Stimulated activated CD8-positive, alpha-beta memory T cell treated with anti-CD3 and anti-CD28 coated beads, Interleukin-4, amount 100 ng/mL, for 1 hour (primary cell): ENCODE measurements at regions not wholly inside any gene's neighbourhood (a gene's known extent, or its start where the extent isn't known, plus 50 kb on each side); places are given as distances from the start of the nearest gene placed in this dataset.

Experiments
- DNase-seq, 2 donors: peaks; one replicate each; pipeline ENCODE4 v3.0.0-alpha.2; 2020; ENCODE audit warnings: low read depth in 2 of 2, low spot score in 1 of 2

DNA sequence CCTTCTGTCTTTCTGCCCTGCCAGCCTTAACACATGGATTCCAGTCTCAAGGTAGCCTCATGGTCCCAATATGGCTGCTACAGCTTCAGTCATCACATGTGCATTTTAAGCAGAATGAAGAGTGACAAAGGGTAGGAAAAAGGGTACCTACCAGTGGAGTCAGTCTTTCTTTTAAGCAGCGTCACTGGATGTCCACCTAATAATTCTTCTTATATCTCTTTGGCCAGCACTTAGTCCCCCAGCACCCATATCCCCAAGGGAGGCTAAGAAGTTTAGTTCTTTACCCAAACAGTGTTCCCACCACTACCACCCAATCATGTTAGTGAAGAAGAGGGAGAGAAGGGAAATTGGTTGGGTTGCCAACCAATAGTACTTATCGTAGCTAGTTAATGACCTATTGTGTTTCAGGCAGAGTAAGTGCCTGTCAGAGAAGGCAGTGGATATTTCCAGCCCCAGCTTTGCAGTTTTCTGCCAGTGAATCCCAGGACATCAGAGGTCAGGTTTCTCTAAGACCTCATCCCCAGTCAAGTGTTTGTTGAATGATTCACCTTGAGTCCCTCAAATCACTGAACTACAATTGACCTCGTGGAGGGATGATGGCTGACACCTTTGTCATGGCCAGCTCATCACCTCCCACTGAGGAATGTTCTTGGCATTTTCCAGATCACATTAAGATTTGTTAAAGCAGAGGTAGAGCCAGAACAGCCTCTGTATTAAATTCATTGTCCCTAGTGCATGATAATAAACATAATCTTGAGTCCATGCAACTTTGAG, 250.9 kb upstream of the CRY1 start:
- DNase-seq: no peak

DNA sequence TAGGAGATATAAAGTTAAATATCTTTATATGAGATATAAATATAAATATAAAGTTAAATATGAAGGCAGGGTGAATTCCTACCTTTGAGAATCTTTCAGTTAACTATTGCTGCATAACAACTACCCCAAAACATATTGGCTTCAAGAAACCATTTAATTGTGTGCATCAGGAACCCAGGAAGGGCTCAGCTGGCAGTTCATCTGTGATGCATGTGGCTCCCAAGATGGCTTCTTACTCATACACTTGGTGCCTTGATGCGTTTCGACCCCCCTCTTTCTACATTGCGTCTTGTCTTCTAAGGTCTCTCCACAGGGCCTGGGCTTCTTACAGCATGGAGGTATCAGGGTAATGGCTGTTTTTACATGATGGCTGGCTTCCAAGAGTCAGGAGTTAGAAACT, 253.9 kb upstream of the CRY1 start:
- no peak for DNase-seq

DNA sequence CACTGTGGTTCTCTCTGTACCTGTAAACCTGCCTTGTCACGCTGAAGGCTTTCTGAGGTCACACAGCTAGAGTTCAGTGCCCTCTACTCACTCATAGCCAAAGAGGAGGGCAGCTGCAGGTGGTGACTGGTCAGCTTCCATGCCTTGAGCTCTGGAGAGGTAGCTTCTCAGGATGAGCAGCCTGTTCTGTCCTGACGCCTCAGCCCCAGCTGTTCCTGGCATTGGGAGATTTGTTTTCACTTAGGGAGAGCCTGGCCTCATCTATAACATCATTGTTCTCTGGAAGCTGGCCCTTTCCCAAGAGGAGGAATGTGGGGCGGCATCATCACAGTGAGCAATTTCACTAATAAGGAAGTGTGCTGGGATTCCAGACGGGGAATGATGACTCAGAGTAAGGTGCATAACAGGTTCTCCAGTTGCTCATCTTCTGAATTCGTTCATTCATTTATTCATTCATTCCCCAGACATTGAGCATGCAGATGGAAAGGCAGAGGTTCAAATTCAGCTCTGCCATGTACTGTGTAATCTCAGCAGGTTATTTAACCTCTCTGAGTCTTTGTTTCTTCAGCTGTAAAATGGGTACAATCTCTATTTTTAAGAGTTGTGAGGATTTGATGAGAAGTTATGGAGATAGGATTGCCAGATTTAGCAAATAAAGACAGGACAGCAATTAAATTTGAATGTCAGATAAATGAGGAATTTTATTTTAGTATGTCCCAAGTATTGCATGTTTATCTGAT, 255.8 kb upstream of the CRY1 start:
- DNase-seq: no peak

DNA sequence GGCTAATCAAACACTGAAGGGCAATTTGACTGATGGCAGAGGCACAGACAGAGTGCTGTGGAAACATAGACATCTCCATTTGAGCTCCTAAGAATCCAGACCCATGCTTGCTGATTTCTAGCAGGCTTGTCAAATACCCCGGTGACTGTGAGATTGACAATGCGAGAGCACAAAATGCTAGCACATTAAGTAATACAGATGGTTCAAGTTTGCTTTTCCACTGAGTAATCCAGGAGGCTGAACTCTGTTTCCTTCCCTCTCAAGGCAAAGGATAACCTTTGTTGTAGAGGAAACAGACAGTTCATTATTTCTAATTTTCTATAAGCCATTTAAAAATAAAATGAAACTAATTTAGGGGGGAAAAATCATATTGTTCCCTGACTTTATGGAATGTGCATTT, 256.5 kb upstream of the CRY1 start:
- DNase-seq: no peak

DNA sequence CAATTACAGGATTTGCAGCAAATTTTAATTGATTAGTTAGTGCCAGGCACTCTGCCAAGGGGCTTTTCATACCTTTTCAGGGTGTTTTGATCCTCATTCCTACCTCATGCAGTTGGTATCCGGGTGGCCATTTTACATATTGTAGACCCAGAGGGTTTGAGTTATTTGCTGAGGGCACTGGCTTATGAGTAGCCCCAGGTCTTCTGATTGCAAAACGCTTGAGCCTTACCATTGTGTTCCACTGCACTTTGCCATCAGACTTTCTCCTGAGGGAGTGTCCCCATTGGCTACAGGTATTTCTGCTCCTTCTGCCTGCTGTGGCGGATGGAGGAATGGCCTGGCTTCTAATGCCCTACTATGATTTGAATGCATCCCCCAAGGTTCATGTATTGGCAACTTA, 257.8 kb upstream of the CRY1 start:
- DNase-seq: no peak

DNA sequence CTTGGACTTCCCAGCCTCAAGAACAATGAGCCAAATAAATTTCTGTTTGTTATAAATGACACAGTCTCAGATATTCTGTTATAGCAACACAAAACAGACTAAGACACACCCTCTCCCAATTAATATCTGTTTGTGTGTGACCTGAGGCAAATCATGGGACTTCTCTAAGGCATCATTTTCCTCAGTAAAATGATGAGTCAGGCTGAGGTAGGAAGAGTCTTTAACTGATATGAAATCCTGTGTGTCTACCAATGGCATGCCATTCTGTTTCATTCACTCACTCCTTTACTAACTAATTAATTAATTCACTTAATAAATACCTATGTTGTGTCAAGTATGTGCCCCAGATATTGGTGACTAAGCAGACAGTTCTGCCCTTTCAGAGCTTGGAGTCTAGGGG, 258.4 kb upstream of the CRY1 start:
- no peak for DNase-seq

DNA sequence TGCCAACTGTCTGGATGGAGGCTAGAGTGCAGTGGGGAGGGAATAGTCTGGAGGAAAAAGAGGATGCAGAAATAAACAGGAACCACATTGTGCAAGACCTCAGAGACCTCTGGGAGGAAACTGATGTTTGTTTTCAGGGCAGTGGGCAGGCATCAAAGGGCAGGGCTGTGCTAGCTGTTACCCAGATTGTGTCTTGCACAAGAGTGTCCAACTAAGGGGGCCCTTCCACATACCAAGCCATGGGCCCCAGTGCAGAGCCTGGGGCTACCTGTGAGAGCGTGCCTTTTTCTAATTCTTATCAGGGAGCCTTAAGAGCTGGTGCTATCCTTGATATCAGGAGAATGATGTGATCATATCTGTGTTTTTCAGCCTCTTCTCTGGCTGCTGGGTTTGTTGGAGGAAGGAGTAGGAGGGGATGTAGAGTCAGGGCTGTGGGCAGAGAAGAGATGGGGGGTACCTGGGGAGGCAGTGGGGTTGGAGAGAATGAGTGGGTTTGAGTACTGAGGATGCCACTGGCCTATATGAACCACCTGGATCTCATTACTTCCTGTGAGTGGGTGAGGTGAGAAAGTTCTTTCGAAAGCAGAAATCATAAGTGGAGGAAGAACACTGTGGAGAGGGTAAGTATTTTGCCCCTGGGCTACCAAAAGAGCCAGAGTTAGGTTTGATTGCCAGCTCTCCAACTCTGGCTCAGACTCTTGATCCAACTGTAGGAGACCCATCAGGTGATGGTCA, 259.2 kb upstream of the CRY1 start:
- DNase-seq: no peak

DNA sequence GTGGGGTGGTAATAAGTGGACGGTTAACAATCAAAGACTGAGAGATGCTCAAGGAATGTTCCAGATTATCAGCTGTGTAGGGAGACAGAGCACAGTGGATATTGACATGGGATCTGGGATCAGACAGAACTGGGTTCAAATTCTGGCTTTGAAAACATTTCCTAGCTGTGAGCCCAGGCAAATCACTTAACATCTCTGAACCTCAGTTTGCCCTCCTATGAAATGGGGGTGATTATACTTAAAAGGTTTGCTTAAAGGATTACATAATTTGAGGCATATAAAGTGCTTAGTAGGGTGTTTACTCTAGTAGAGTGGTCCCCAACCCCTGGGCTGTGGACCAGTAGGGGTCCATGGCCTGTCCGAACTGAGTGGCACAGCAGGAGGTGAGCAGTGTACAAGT, 260.0 kb upstream of the CRY1 start:
- DNase-seq: no peak

DNA sequence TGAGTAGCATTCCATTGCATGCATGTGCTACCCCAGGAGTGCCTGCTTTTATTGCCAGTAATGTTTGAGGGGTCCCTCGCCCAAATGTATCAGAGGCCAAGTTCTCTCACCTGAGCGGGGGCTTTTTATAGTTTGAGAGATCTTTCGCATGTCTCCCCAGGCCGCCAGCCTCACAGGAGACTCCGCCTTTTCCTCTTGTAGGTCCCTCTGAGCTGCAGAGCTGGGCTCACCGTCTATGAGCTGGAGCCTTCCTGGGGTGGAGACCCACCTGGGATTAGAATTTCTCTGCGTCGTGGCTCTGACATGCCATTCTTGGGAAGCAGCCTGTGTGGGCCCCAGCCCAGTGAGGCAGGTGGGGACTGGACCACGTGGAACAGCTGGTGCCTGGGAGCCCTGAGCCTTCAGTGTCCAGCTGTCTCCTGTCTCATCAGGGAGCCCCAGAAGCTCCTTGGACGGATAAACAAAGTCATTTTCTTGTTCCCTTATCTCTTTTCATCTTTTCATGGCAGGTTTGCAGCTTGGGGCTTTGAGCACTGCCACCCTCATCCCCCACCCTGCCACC, 261.7 kb upstream of the CRY1 start:
- DNase-seq: no peak

DNA sequence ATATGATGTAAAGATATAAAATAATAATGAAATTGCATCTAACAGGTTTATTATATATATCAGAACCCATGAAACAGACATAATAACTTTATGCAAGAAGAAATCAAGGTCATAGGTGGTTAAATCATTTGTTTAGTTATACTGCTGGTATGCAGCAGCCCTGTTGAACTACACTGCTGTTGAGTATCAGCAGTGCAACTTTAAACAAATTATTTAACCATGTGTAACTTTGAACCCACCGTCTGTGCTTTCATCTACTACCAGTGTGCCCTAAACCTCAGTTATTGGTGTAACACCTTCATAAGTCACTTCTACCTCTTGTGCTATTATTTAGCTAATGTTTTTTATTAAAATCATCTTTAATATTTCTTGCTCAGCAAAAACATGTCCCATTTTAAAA, 262.3 kb upstream of the CRY1 start:
- DNase-seq: no peak

DNA sequence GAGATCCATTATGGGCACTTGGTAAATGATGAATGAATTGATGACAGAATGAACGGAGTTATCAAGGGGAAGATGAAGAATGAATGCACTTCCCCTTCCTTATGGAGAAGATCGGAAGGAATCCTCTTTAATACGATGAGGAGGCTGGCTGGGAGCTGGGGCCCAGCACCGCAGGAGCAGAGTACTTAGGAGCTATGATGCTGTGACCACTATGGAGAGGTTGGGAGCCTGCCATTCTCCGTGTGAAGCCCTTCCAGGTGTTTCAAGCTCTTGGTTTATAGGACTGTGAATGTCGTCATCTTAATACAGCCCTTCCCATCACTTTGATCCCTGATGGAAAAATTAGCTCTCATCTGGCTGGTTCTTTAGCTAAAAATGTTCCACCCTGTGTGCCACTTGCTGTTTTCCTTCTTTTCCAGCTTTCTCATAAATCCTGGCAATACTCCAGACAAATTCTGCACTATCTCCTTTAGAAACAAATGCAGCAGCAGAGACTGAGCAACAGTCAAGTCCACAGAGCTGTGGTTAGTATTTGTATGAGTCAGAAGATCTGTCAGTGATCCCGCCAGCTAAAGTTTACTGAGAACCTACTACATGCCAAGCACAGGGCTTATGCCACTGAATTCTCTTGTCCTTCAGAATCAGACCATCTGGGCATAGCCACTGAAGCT, 263.1 kb upstream of the CRY1 start:
- no peak for DNase-seq

DNA sequence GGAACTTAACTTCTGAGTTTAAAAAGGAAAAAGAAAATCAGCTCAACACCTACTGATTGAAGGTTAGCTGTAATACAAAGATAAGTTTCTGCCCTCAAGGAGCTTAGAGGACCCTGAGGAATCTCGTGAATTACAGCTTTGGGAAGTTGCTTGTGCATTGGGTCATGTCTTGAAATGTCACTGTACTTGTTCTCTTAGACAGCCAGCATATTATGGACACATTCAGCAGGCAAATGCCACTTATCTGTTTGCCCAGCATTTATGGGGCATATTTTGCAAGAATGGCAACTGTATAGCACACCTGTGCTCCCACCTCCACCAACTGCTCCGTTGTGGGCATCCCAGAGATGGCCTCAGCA, 263.6 kb upstream of the CRY1 start:
- DNase-seq: no peak

DNA sequence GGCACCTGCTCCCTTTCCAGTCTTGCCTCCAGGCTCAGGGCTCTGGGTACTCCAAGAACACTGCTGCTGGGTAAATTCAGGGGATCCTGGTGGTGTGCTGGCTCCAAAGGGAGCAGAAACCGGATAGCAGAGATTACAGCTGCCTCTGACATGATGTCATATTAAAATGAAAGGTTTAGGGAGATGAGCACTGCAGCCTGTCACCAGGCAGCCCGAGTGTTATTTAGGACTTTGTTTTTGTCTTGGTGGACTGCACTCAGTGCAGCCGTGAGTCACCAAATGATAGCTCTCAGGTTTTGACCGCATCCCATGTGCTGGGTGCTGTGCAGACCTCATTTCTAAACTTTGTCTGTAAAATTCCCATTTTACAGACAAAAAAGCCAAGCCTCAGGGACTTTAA, 266.0 kb upstream of the CRY1 start:
- no peak for DNase-seq

DNA sequence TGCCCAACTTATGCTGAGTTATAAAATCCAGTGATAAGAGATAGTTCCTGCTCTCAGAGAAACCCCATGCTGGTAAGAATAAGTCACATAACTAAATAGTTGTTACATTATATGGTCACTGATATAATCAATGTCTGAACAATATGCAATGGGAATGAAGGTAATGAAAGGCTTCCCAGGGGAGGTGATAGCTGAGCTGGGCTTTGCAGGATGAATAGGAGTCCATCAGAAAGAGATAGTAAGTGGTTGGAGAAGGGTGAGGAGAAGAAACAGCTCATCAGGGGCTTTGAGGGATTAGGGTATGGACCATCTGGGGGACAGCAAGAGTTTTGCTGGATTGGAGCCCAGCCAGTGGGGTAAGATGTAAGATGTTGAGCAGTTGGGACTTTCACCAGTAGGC, 266.7 kb upstream of the CRY1 start:
- DNase-seq: no peak

DNA sequence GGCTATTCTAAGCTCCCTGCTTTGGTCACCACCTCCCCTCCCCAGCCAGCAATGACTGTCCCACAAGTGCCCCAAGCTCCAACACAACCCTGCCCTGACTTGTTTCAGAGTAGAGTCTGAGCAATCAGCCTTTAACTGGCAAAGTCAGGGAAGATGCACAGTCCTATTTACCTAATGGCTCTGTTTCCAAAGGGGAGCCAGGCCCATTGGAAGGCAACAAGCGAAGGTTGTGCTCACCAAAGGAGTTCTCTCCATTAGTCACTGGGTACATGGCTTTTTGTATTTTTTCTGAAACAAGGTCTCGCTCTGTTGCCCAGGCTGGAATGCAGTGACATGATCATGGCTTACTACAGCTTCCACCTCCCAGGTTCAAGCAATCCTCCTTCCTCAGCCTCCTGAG, 267.1 kb upstream of the CRY1 start:
- DNase-seq: no peak

DNA sequence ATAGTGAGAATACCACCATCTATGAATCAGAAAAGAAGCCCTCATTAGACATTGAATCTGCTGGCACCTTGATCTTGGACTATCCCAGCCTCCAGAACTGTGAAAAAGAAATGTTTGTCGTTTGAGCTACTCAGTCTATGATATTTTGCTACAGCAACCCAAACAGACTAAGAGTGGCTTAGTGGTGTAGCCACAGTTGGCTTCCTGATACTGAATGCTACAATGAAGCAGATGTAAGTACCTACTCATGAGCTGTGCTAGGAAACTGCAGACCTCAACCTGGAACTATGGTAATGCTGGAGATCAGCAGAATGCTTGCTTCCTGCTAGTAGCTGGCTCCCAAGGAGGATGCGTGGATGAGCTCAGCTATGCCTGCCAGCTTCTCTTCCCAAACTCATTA, 268.6 kb upstream of the CRY1 start:
- no peak for DNase-seq

DNA sequence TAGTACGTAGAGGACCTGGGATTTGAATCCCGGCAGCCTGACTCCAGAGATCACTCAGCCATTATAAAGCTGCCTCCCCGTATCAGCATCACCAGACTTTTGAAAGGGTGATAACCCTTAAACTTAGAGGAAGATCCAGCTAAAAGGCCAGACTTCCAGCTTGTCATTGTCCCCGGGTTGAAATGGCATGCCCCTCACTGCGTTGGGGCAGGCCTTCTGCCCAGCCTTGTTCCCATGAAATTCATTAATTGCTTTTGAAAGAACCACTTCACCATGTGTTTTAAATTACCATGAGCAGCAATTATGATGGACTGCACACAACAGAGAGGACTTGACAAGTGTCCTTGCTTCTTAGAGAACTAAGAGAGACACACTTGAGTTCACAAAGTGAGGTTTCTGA, 269.6 kb upstream of the CRY1 start:
- no peak for DNase-seq

DNA sequence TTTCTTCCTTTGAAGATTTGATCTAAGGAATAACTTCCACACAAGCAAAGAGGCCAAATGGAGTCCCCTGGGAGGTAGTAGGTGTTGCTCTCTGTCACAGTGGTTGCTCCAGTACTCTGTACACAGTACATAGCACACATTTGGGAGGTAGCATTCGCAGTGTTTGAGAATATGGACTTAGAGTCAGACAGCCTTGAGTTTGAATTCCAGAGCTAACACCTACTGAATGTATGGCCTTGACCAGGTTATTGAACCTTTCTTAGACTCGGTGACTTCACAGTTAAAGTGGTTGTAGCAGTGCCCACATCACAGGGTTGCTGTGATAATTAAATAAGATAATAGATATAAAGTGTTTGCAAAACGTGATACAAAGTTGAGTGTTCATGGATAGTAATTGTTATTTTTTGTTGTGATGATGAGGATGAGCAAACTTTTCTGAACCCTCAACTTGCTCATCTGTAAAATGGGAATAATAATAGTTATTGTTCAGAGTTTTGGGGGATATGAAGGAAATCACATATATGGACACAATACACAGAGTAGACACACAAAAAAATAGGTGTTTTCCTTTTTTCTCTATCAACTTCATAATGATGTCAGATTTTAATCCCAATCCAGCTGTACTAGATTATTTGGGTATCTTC, 271.6 kb upstream of the CRY1 start:
- DNase-seq: no peak

DNA sequence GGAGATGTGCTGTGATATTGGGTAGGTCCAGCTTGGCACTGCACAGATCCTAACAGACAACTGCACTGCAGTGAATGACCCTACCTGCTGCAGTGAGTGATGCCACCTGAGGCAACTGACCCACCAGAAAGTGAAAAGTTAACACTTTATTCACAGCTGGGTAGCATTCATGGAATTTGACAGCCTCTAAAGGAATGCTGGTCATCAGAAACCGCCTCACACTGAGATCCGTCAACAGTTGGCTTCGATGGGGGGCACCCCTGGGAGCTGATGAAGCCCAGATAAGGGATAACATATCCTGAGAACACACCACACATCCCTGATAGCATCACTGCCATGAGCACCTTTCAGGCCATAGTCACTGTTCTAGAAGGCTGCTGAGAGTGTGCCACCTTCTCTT, 272.4 kb upstream of the CRY1 start:
- no peak for DNase-seq

DNA sequence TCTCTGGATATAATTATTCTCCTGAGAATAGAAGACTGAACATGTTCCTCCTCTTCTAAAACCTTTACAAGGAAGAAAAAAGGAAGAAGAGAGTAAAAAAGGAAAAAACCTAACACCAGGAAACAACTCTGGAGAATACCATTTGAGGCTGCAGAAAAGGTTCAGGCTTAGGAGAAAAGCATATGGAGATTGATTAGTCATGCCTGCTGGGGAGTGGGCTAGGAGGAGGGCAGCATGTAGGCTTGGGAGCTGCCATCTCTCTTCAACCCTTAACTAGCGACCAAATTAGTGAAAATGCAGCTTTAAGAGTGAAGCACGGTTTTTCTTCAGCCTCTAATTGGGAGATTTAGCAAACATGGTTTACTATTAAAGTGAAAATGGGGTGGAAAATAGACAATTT, 273.0 kb upstream of the CRY1 start:
- no peak for DNase-seq

DNA sequence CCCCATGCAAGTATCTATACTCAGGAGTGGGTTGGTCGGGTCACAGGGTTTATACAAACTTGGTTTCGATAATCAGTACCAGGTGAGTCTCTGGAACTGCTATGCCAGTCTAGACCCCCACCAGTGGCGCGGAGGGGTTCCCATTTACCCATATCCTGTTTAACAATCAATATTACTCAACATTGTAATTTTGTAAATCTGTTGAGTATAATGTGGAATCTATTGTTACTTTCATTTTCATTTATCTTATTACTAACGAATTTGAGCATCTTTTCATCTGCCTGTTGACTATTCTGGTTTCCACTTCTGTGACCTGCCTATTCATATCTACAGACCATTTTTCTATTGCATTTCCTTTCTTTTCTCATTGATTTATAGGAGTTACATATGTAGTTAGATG, 275.2 kb upstream of the CRY1 start:
- DNase-seq: no peak
